HEK293 (cell line): ENCODE measurements at regions not wholly inside any gene's neighbourhood (a gene's known extent, or its start where the extent isn't known, plus 50 kb on each side); places are given as distances from the start of the nearest gene placed in this dataset.

Experiments
- CTCF ChIA-PET: fragments of 350-600 bp; formaldehyde crosslinking; extraction: SDS; loops from one replicate; lab custom pipeline; 2021; ENCODE audit warnings: antibody characterized with exemption; lab: Yijun Ruan, JAX
- POLR2A ChIA-PET: fragments of 300-600 bp; formaldehyde crosslinking; extraction: SDS; loops from one replicate; lab custom pipeline; 2020; ENCODE audit warnings: antibody characterized with exemption, inconsistent platforms; lab: Yijun Ruan, JAX
- H3K27ac ChIP-seq: fragments of 200-500 bp; sonication (Bioruptor generic); 2 replicates; pipeline ENCODE4 v1.5.1; 2014; ENCODE audit warnings: low read depth, low read length, control low read depth, inconsistent platforms; ENCODE audit errors: extremely low read depth
- H3K36me3 ChIP-seq, 2 experiments: fragments of 200-500 bp in 1 of 2; sonication (Bioruptor generic) in 1 of 2; 1 replicate in 1 of 2; 2 replicates in 1 of 2; pipeline ENCODE4 v1.5.1; 2014 to 2017; ENCODE audit warnings: inconsistent platforms in 2 of 2, low read length in 2 of 2; ENCODE audit not compliant: control insufficient read depth in 2 of 2, insufficient read depth in 1 of 2
- H3K4me1 ChIP-seq: fragments of 200-500 bp; sonication (Bioruptor generic); 2 replicates; pipeline ENCODE4 v1.5.1; 2014; ENCODE audit warnings: mild to moderate bottlenecking, low read length, inconsistent platforms; ENCODE audit not compliant: control insufficient read depth, insufficient read depth
- H3K4me3 ChIP-seq: 2 replicates; pipeline ENCODE4 v1.5.1; 2011; ENCODE audit warnings: low read depth, mild to moderate bottlenecking, control low read depth, low read length, moderate library complexity
- H3K9me3 ChIP-seq: fragments of 200-500 bp; sonication (Bioruptor generic); 2 replicates; pipeline ENCODE4 v1.5.1; 2014; ENCODE audit warnings: low read depth, low read length, inconsistent platforms; ENCODE audit not compliant: control insufficient read depth, insufficient read depth
- PRDM1 ChIP-seq: fragments of 450-650 bp; formaldehyde crosslinking; IDR thresholded peaks from 2 replicates; pipeline ENCODE4; 2016; ENCODE audit warnings: missing biosample characterization, missing genetic modification characterization
- RBAK ChIP-seq: fragments of 450-650 bp; formaldehyde crosslinking; IDR thresholded peaks from 2 replicates; pipeline ENCODE4 v1.5.1; 2016; ENCODE audit warnings: missing biosample characterization, missing genetic modification characterization
- SCRT2 ChIP-seq: fragments of 450-650 bp; formaldehyde crosslinking; IDR thresholded peaks from 2 replicates; pipeline ENCODE4 v1.5.1; 2016; ENCODE audit warnings: missing biosample characterization, missing genetic modification characterization
- SP3 ChIP-seq: fragments of 450-650 bp; formaldehyde crosslinking; IDR thresholded peaks from 2 replicates; pipeline ENCODE4 v1.5.1; 2016; ENCODE audit warnings: missing biosample characterization, missing genetic modification characterization
- ZBTB17 ChIP-seq: fragments of 450-650 bp; formaldehyde crosslinking; IDR thresholded peaks from 2 replicates; pipeline ENCODE4 v1.5.1; 2016; ENCODE audit warnings: missing biosample characterization, missing genetic modification characterization
- ZFP37 ChIP-seq: fragments of 450-650 bp; formaldehyde crosslinking; IDR thresholded peaks from 2 replicates; pipeline ENCODE4 v1.5.1; 2016; ENCODE audit warnings: missing biosample characterization, missing genetic modification characterization
- ZNF155 ChIP-seq: fragments of 450-650 bp; formaldehyde crosslinking; IDR thresholded peaks from 2 replicates; pipeline ENCODE4 v1.5.1; 2016; ENCODE audit warnings: missing biosample characterization, missing genetic modification characterization
- ZNF19 ChIP-seq: fragments of 450-650 bp; formaldehyde crosslinking; IDR thresholded peaks from 2 replicates; pipeline ENCODE4; 2016; ENCODE audit warnings: missing biosample characterization, missing genetic modification characterization, low read depth
- ZNF239 ChIP-seq: fragments of 450-650 bp; formaldehyde crosslinking; IDR thresholded peaks from 2 replicates; pipeline ENCODE4 v1.5.1; 2016; ENCODE audit warnings: missing biosample characterization, missing genetic modification characterization
- ZNF350 ChIP-seq: fragments of 450-650 bp; formaldehyde crosslinking; IDR thresholded peaks from 2 replicates; pipeline ENCODE4 v1.5.0; 2017; ENCODE audit warnings: missing biosample characterization, mild to moderate bottlenecking, missing genetic modification characterization
- ZNF426 ChIP-seq: fragments of 450-650 bp; formaldehyde crosslinking; IDR thresholded peaks from 2 replicates; pipeline ENCODE4 v1.5.1; 2017; ENCODE audit warnings: missing biosample characterization, missing genetic modification characterization, mild to moderate bottlenecking, inconsistent platforms, moderate library complexity
- ZNF530 ChIP-seq: fragments of 450-650 bp; formaldehyde crosslinking; IDR thresholded peaks from 2 replicates; pipeline ENCODE4 v1.5.1; 2016; ENCODE audit warnings: low read depth, missing biosample characterization, missing genetic modification characterization
- ZNF843 ChIP-seq: fragments of 450-650 bp; formaldehyde crosslinking; IDR thresholded peaks from 2 replicates; pipeline ENCODE4 v1.5.1; 2016; ENCODE audit warnings: missing biosample characterization, missing genetic modification characterization
- TF ChIP-seq, protein P1 (sequence below): fragments of 450-650 bp; formaldehyde crosslinking; IDR thresholded peaks from 2 replicates; pipeline ENCODE4 v1.5.1; 2016; ENCODE audit warnings: missing biosample characterization, missing genetic modification characterization
- TF ChIP-seq, protein P2 (sequence below): fragments of 450-650 bp; formaldehyde crosslinking; IDR thresholded peaks from 2 replicates; pipeline ENCODE4 v1.5.1; 2016; ENCODE audit warnings: missing biosample characterization, missing genetic modification characterization
- TF ChIP-seq, protein P3 (sequence below): fragments of 450-650 bp; formaldehyde crosslinking; IDR thresholded peaks from 2 replicates; pipeline ENCODE4 v1.5.1; 2016; ENCODE audit warnings: missing biosample characterization, missing genetic modification characterization
- TF ChIP-seq, protein P4 (sequence below): fragments of 450-650 bp; formaldehyde crosslinking; IDR thresholded peaks from 2 replicates; pipeline ENCODE4; 2016; ENCODE audit warnings: missing biosample characterization, missing genetic modification characterization
- TF ChIP-seq, protein P5 (sequence below): fragments of 450-650 bp; formaldehyde crosslinking; IDR thresholded peaks from 2 replicates; pipeline ENCODE4 v1.5.1; 2016; ENCODE audit warnings: missing biosample characterization, missing genetic modification characterization

DNA sequence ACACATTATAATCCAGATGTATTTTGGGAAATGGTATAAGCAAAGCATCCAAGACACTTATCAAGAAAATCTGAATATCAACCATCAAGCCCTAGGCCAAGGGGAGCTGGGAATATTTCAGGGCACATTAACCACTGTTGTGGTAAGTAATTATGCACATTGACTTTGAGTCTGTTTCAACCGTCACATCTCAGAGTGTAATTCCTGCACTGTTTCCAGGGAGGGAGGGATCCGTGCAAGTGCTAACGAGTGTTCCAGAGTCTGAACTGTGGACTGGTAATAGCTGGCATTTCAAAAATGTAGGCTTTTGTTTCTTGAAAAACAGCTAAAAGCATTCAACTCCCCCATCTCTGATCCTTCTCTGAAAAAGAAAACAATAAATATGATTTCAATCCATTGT lies 681.6 kb downstream of the BCL11A start:
- H3K9me3 ChIP-seq: no peaks in the 10 kb centered on the region
- TF ChIP-seq ZNF155 (tag by site-specific recombination) (no peak), SP3 (tag by site-specific recombination) (no peak)
- TF ChIP-seq, protein P1, sequence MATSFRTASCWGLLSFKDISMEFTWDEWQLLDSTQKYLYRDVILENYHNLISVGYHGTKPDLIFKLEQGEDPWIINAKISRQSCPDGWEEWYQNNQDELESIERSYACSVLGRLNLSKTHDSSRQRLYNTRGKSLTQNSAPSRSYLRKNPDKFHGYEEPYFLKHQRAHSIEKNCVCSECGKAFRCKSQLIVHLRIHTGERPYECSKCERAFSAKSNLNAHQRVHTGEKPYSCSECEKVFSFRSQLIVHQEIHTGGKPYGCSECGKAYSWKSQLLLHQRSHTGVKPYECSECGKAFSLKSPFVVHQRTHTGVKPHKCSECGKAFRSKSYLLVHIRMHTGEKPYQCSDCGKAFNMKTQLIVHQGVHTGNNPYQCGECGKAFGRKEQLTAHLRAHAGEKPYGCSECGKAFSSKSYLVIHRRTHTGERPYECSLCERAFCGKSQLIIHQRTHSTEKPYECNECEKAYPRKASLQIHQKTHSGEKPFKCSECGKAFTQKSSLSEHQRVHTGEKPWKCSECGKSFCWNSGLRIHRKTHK (tag by site-specific recombination): no peak
- TF ChIP-seq, protein P2, sequence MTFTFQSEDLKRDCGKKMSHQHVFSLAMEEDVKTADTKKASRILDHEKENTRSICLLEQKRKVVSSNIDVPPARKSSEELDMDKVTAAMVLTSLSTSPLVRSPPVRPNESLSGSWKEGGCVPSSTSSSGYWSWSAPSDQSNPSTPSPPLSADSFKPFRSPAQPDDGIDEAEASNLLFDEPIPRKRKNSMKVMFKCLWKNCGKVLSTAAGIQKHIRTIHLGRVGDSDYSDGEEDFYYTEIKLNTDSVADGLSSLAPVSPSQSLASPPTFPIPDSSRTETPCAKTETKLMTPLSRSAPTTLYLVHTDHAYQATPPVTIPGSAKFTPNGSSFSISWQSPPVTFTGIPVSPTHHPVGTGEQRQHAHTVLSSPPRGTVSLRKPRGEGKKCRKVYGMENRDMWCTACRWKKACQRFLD (tag by site-specific recombination): no peak
- TF ChIP-seq, all 188 proteins: peak for 0
- Histone ChIP-seq H3K4me1 (no peaks in the 10 kb centered on the region), H3K27ac (no peak overlapping the region), H3K4me3 (no peak overlapping the region), H3K36me3 (no peaks in the 10 kb centered on the region)
- ChIA-PET POLR2A (no interaction called here), CTCF (no interaction called here)

DNA sequence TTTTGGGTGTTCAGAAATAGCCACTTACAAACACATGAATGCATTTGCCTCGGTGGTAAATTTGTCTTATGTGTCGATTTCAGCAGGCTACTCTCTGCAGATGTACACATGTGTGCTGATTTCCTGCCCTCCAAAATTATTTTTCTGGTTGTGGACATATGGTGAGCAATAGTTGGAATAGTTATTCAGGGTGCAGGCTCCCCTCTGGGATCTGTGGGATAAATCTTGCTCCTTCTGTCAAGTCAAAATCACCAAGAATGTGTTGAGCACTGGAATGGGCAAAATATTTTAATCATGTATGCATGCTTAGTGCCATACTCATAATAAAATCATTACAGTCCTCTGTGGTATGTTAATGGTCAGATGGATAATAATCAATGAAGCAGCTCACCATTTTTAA lies 684.5 kb downstream of the BCL11A start:
- Histone ChIP-seq H3K9me3 (no peaks in the 10 kb centered on the region), H3K36me3 (no peaks in the 10 kb centered on the region), H3K4me3 (no peak overlapping the region), H3K27ac (no peak overlapping the region), H3K4me1 (no peaks in the 10 kb centered on the region)
- CTCF ChIA-PET: no interaction called here
- TF ChIP-seq ZNF426 (tag by site-specific recombination) (no peak), ZNF530 (tag by site-specific recombination) (no peak), RBAK (no peak), ZNF19 (tag by site-specific recombination) (no peak), ZNF350 (tag by site-specific recombination) (no peak), ZFP37 (tag by site-specific recombination) (no peak), SCRT2 (tag by site-specific recombination) (no peak), ZBTB17 (tag by site-specific recombination) (no peak), ZNF239 (tag by site-specific recombination) (no peak), PRDM1 (tag by site-specific recombination) (no peak), ZNF843 (tag by site-specific recombination) (no peak)
- TF ChIP-seq, protein P3, sequence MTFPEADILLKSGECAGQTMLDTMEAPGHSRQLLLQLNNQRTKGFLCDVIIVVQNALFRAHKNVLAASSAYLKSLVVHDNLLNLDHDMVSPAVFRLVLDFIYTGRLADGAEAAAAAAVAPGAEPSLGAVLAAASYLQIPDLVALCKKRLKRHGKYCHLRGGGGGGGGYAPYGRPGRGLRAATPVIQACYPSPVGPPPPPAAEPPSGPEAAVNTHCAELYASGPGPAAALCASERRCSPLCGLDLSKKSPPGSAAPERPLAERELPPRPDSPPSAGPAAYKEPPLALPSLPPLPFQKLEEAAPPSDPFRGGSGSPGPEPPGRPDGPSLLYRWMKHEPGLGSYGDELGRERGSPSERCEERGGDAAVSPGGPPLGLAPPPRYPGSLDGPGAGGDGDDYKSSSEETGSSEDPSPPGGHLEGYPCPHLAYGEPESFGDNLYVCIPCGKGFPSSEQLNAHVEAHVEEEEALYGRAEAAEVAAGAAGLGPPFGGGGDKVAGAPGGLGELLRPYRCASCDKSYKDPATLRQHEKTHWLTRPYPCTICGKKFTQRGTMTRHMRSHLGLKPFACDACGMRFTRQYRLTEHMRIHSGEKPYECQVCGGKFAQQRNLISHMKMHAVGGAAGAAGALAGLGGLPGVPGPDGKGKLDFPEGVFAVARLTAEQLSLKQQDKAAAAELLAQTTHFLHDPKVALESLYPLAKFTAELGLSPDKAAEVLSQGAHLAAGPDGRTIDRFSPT (tag by site-specific recombination): no peak
- TF ChIP-seq, protein P4, sequence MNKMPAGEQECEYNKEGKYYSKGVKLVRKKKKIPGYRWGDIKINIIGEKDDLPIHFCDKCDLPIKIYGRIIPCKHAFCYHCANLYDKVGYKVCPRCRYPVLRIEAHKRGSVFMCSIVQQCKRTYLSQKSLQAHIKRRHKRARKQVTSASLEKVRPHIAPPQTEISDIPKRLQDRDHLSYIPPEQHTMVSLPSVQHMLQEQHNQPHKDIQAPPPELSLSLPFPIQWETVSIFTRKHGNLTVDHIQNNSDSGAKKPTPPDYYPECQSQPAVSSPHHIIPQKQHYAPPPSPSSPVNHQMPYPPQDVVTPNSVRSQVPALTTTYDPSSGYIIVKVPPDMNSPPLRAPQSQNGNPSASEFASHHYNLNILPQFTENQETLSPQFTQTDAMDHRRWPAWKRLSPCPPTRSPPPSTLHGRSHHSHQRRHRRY (tag by site-specific recombination): no peak
- TF ChIP-seq, protein P5, sequence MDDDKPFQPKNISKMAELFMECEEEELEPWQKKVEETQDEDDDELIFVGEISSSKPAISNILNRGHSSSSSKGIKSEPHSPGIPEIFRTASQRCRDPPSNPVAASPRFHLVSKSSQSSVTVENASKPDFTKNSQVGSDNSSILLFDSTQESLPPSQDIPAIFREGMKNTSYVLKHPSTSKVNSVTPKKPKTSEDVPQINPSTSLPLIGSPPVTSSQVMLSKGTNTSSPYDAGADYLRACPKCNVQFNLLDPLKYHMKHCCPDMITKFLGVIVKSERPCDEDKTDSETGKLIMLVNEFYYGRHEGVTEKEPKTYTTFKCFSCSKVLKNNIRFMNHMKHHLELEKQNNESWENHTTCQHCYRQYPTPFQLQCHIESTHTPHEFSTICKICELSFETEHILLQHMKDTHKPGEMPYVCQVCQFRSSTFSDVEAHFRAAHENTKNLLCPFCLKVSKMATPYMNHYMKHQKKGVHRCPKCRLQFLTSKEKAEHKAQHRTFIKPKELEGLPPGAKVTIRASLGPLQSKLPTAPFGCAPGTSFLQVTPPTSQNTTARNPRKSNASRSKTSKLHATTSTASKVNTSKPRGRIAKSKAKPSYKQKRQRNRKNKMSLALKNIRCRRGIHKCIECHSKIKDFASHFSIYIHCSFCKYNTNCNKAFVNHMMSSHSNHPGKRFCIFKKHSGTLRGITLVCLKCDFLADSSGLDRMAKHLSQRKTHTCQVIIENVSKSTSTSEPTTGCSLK (tag by site-specific recombination): no peak
- POLR2A ChIA-PET: no interaction called here
